HepG2 (cell line): ENCODE measurements at regions not wholly inside any gene's neighbourhood (a gene's known extent, or its start where the extent isn't known, plus 50 kb on each side); places are given as distances from the start of the nearest gene placed in this dataset.

Experiments used
- ATAC-seq: fragments of 200-7000 bp; cut with Tn5 transposase; 3 replicates; pipeline ENCODE4 v1.9.1; 2020; ENCODE audit warnings: mild to moderate bottlenecking, moderate library complexity
- BruUV-seq: library from RNA; stranded (reverse); fragments of 400-500 nt; replicated peaks from 2 replicates; lab custom pipeline; 2021; lab: Mats Ljungman, UMichigan
- CTCF ChIA-PET: fragments of 300-600 bp; formaldehyde crosslinking; extraction: SDS; loops from one replicate; lab custom pipeline; 2021; ENCODE audit warnings: low total read pairs, inconsistent platforms, low intra/inter-chr PET ratio; lab: Yijun Ruan, JAX
- POLR2A ChIA-PET: fragments of 350-600 bp; sonication (Branson Sonifier 250); formaldehyde crosslinking; loops from one replicate; lab custom pipeline; 2020; ENCODE audit warnings: antibody characterized with exemption, inconsistent platforms; lab: Yijun Ruan, JAX
- DNase-seq: peaks from one replicate; pipeline ENCODE4 v3.0.0-alpha.2; 2015; ENCODE audit warnings: low spot score
- FAIRE-seq: peaks from 3 replicates; lab custom pipeline; 2011; peaks lifted over from hg19 to GRCh38; lab: Jason Lieb, UNC
- H2AFZ ChIP-seq: one replicate; pipeline ENCODE4 v1.6.1; 2011; ENCODE audit warnings: low read length, inconsistent platforms
- H3K27ac ChIP-seq: fragments of 300-600 bp; 3 replicates; pipeline ENCODE4 v1.8.0; 2011; ENCODE audit warnings: mixed run types, mild to moderate bottlenecking, mixed read lengths, low read length, inconsistent platforms; ENCODE audit not compliant: insufficient read depth; ENCODE audit errors: extremely low read length
- H3K27me3 ChIP-seq, 2 experiments: fragments of 200-600 bp in 1 of 2; 2 replicates in 1 of 2; 3 replicates in 1 of 2; pipeline versions ENCODE4 v1.6.0 to v1.8.0; 2011; ENCODE audit warnings: low read length in 2 of 2, mild to moderate bottlenecking in 2 of 2, moderate library complexity in 2 of 2, inconsistent platforms in 1 of 2; ENCODE audit not compliant: insufficient read depth in 2 of 2, control insufficient read depth in 1 of 2
- H3K36me3 ChIP-seq, 2 experiments: fragments of 200-600 bp in 1 of 2; replicated peaks in 1 of 2; 2 replicates in 1 of 2; 3 replicates in 1 of 2; pipeline versions ENCODE4 v1.5.1 to v1.8.0; 2011; ENCODE audit warnings: low read length in 2 of 2, inconsistent platforms in 1 of 2; ENCODE audit not compliant: insufficient read depth in 2 of 2, control insufficient read depth in 1 of 2
- H3K4me1 ChIP-seq: 2 replicates; pipeline ENCODE4 v1.5.1; 2012; ENCODE audit warnings: low read length, inconsistent platforms; ENCODE audit not compliant: insufficient read depth
- H3K4me2 ChIP-seq: 2 replicates; pipeline ENCODE4 v1.6.0; 2011; ENCODE audit warnings: low read depth, low read length, inconsistent platforms
- H3K4me3 ChIP-seq, 3 experiments: fragments of 200-600 bp in 1 of 3; sonication (generic), shearing (Covaris generic) in 1 of 3; replicated peaks in 1 of 3; 2 replicates each; pipeline ENCODE4 v1.5.1; 2011 to 2016; ENCODE audit warnings: low read length in 3 of 3, inconsistent platforms in 2 of 3, low read depth in 2 of 3, mild to moderate bottlenecking in 2 of 3, control low read depth in 1 of 3, mixed read lengths in 1 of 3; ENCODE audit not compliant: insufficient read depth in 1 of 3
- H3K79me2 ChIP-seq: one replicate; pipeline ENCODE4 v1.6.1; 2011; ENCODE audit warnings: low read length, inconsistent platforms; ENCODE audit not compliant: insufficient read depth
- H3K9ac ChIP-seq: 2 replicates; pipeline ENCODE4 v1.6.0; 2011; ENCODE audit warnings: mild to moderate bottlenecking, low read depth, low read length, inconsistent platforms; ENCODE audit not compliant: insufficient read depth
- H3K9me3 ChIP-seq: 2 replicates; pipeline ENCODE4 v1.5.1; 2012; ENCODE audit warnings: mild to moderate bottlenecking, low read length
- H4K20me1 ChIP-seq: 2 replicates; pipeline ENCODE4 v1.6.0; 2011; ENCODE audit warnings: inconsistent platforms, mild to moderate bottlenecking, low read length, moderate library complexity; ENCODE audit not compliant: insufficient read depth
- MAFK ChIP-seq, 2 experiments: IDR thresholded peaks in 1 of 2; conservative IDR thresholded peaks in 1 of 2; 2 replicates each; pipeline ENCODE4 v1.6.1; 2011; ENCODE audit warnings: improper control_type of control experiment in 2 of 2, low read length in 2 of 2
- NFE2L1 ChIP-seq: sonication (generic); formaldehyde crosslinking; IDR thresholded peaks from 2 replicates; pipeline ENCODE4 v1.4.0; 2020; ENCODE audit warnings: missing genetic modification reagents, mild to moderate bottlenecking, borderline replicate concordance
- RARG ChIP-seq: sonication (generic); formaldehyde crosslinking; IDR thresholded peaks from 2 replicates; pipeline ENCODE4 v1.4.0; 2020; ENCODE audit warnings: low read depth, mild to moderate bottlenecking, missing genetic modification reagents
- ZFP62 ChIP-seq: sonication (generic); formaldehyde crosslinking; IDR thresholded peaks from 2 replicates; pipeline ENCODE4 v1.4.0; 2020; ENCODE audit warnings: missing genetic modification reagents
- ZNF335 ChIP-seq: sonication (generic); formaldehyde crosslinking; IDR thresholded peaks from 2 replicates; pipeline ENCODE4 v1.4.0; 2020; ENCODE audit warnings: missing genetic modification reagents
- ZNF34 ChIP-seq: sonication (generic); formaldehyde crosslinking; IDR thresholded peaks from 2 replicates; pipeline ENCODE4 v1.4.0; 2020; ENCODE audit warnings: mild to moderate bottlenecking, missing genetic modification reagents, borderline replicate concordance
- ZSCAN22 ChIP-seq: sonication (generic); formaldehyde crosslinking; IDR thresholded peaks from 2 replicates; pipeline ENCODE4 v1.4.0; 2020; ENCODE audit warnings: mild to moderate bottlenecking, missing genetic modification reagents
- WGBS: methylation state at CpG from one replicate; pipeline ENCODE4 v1.1.6; 2017; ENCODE audit warnings: low lambda C conversion rate; 5-methylcytosine and 5-hydroxymethylcytosine counted together
- in situ Hi-C: cut with HindIII; loops from 2 replicates; pipeline ENCODE4 v1.10.0; 2017; ENCODE audit warnings: low pct_unique_long_range_greater_than_20kb; ENCODE audit not compliant: extremely low pct_ligation_motif_present
- intact Hi-C: fragments of 100-400 bp; cut with micrococcal nuclease; formaldehyde crosslinking; loops from one replicate; pipeline ENCODE4 v1.10.0; 2022; ENCODE audit not compliant: unreplicated experiment
- TF ChIP-seq, protein P1 (sequence below): fragments of 450-650 bp; IDR thresholded peaks from 2 replicates; pipeline ENCODE4 v1.6.1; 2017
- TF ChIP-seq, protein P2 (sequence below): sonication (generic); formaldehyde crosslinking; IDR thresholded peaks from 2 replicates; pipeline ENCODE4 v1.4.0; 2020; ENCODE audit warnings: missing genetic modification reagents
- TF ChIP-seq, protein P3 (sequence below): sonication (generic); formaldehyde crosslinking; IDR thresholded peaks from 2 replicates; pipeline ENCODE4 v1.4.0; 2020; ENCODE audit warnings: missing genetic modification reagents, borderline replicate concordance
- TF ChIP-seq, protein P4 (sequence below): IDR thresholded peaks from 2 replicates; pipeline ENCODE4 v1.6.1; 2016; ENCODE audit warnings: missing compliant biosample characterization, missing genetic modification reagents, borderline replicate concordance
- TF ChIP-seq, protein P5 (sequence below): IDR thresholded peaks from 2 replicates; pipeline ENCODE4 v1.6.1; 2016; ENCODE audit warnings: low read depth, missing genetic modification reagents, missing compliant biosample characterization
- TF ChIP-seq, protein P6 (sequence below): sonication (generic); formaldehyde crosslinking; IDR thresholded peaks from 2 replicates; pipeline ENCODE4 v1.4.0; 2020; ENCODE audit warnings: missing genetic modification reagents

DNA sequence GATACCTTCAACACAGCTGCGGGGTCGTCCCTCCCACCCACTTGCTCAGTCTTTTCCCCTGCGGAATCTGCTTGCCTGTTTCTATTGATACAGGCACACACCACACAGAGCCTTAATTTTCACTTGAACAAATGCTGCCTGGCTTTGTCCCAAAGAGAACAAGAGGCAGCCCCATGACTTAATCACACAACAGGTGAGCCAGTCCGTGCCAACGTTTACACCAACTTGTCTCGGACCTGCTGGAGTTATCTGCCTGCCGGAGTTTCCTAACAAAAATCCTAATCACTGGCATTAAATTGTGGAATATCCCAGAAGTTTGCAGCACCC, 186.8 kb upstream of the RREB1 start:
- no peak overlapping the region for H2AFZ ChIP-seq
- WGBS: 33% methylated on average over 7 of the region's 7 CpGs
- no peaks in the 10 kb centered on the region for H3K9me3 ChIP-seq
- in situ Hi-C loops: no loop called here
- no peak for DNase-seq
- no peaks in the 10 kb centered on the region for H3K36me3 ChIP-seq
- ChIA-PET POLR2A (no interaction called here), CTCF (no interaction called here)
- no peak overlapping the region for H3K27ac ChIP-seq
- H3K4me2 ChIP-seq: no peak overlapping the region
- intact Hi-C loops: no loop called here
- peaks cover 7% of the 10 kb centered on the region for H3K4me1 ChIP-seq
- H3K79me2 ChIP-seq: no peaks in the 10 kb centered on the region
- no TSS peak for BruUV-seq
- H3K27me3 ChIP-seq: peaks cover 0 to 11% of the 10 kb centered on the region in 2 experiments; a peak in 2 of 5 replicates
- no peak for FAIRE-seq
- H4K20me1 ChIP-seq: no peaks in the 10 kb centered on the region
- H3K4me3 ChIP-seq: no peak overlapping the region
- H3K9ac ChIP-seq: no peak overlapping the region
- ATAC-seq: no peak
- TF ChIP-seq ZFP62 (CRISPR knock-in tag) (no peak), ZSCAN22 (CRISPR knock-in tag) (no peak), ZNF335 (CRISPR knock-in tag) (no peak), NFE2L1 (no peak), ZNF34 (CRISPR knock-in tag) (no peak), RARG (CRISPR knock-in tag) (no peak), MAFK (conservative IDR thresholded peaks at IDR 0.05 in 1 of 2, IDR thresholded peaks at IDR 0.05 in 1 of 2; ENCODE audit: low read length in 2 of 2) (no peak)
- TF ChIP-seq, protein P1, sequence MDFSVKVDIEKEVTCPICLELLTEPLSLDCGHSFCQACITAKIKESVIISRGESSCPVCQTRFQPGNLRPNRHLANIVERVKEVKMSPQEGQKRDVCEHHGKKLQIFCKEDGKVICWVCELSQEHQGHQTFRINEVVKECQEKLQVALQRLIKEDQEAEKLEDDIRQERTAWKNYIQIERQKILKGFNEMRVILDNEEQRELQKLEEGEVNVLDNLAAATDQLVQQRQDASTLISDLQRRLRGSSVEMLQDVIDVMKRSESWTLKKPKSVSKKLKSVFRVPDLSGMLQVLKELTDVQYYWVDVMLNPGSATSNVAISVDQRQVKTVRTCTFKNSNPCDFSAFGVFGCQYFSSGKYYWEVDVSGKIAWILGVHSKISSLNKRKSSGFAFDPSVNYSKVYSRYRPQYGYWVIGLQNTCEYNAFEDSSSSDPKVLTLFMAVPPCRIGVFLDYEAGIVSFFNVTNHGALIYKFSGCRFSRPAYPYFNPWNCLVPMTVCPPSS: no peak
- TF ChIP-seq, protein P2, sequence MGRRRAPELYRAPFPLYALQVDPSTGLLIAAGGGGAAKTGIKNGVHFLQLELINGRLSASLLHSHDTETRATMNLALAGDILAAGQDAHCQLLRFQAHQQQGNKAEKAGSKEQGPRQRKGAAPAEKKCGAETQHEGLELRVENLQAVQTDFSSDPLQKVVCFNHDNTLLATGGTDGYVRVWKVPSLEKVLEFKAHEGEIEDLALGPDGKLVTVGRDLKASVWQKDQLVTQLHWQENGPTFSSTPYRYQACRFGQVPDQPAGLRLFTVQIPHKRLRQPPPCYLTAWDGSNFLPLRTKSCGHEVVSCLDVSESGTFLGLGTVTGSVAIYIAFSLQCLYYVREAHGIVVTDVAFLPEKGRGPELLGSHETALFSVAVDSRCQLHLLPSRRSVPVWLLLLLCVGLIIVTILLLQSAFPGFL (CRISPR knock-in tag): no peak
- TF ChIP-seq, protein P3, sequence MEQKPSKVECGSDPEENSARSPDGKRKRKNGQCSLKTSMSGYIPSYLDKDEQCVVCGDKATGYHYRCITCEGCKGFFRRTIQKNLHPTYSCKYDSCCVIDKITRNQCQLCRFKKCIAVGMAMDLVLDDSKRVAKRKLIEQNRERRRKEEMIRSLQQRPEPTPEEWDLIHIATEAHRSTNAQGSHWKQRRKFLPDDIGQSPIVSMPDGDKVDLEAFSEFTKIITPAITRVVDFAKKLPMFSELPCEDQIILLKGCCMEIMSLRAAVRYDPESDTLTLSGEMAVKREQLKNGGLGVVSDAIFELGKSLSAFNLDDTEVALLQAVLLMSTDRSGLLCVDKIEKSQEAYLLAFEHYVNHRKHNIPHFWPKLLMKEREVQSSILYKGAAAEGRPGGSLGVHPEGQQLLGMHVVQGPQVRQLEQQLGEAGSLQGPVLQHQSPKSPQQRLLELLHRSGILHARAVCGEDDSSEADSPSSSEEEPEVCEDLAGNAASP (CRISPR knock-in tag): no peak
- TF ChIP-seq, protein P4, sequence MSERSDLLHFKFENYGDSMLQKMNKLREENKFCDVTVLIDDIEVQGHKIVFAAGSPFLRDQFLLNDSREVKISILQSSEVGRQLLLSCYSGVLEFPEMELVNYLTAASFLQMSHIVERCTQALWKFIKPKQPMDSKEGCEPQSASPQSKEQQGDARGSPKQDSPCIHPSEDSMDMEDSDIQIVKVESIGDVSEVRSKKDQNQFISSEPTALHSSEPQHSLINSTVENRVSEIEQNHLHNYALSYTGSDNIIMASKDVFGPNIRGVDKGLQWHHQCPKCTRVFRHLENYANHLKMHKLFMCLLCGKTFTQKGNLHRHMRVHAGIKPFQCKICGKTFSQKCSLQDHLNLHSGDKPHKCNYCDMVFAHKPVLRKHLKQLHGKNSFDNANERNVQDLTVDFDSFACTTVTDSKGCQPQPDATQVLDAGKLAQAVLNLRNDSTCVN (CRISPR knock-in tag): no peak
- TF ChIP-seq, protein P5, sequence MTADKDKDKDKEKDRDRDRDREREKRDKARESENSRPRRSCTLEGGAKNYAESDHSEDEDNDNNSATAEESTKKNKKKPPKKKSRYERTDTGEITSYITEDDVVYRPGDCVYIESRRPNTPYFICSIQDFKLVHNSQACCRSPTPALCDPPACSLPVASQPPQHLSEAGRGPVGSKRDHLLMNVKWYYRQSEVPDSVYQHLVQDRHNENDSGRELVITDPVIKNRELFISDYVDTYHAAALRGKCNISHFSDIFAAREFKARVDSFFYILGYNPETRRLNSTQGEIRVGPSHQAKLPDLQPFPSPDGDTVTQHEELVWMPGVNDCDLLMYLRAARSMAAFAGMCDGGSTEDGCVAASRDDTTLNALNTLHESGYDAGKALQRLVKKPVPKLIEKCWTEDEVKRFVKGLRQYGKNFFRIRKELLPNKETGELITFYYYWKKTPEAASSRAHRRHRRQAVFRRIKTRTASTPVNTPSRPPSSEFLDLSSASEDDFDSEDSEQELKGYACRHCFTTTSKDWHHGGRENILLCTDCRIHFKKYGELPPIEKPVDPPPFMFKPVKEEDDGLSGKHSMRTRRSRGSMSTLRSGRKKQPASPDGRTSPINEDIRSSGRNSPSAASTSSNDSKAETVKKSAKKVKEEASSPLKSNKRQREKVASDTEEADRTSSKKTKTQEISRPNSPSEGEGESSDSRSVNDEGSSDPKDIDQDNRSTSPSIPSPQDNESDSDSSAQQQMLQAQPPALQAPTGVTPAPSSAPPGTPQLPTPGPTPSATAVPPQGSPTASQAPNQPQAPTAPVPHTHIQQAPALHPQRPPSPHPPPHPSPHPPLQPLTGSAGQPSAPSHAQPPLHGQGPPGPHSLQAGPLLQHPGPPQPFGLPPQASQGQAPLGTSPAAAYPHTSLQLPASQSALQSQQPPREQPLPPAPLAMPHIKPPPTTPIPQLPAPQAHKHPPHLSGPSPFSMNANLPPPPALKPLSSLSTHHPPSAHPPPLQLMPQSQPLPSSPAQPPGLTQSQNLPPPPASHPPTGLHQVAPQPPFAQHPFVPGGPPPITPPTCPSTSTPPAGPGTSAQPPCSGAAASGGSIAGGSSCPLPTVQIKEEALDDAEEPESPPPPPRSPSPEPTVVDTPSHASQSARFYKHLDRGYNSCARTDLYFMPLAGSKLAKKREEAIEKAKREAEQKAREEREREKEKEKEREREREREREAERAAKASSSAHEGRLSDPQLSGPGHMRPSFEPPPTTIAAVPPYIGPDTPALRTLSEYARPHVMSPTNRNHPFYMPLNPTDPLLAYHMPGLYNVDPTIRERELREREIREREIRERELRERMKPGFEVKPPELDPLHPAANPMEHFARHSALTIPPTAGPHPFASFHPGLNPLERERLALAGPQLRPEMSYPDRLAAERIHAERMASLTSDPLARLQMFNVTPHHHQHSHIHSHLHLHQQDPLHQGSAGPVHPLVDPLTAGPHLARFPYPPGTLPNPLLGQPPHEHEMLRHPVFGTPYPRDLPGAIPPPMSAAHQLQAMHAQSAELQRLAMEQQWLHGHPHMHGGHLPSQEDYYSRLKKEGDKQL (CRISPR knock-in tag): no peak
- TF ChIP-seq, protein P6, sequence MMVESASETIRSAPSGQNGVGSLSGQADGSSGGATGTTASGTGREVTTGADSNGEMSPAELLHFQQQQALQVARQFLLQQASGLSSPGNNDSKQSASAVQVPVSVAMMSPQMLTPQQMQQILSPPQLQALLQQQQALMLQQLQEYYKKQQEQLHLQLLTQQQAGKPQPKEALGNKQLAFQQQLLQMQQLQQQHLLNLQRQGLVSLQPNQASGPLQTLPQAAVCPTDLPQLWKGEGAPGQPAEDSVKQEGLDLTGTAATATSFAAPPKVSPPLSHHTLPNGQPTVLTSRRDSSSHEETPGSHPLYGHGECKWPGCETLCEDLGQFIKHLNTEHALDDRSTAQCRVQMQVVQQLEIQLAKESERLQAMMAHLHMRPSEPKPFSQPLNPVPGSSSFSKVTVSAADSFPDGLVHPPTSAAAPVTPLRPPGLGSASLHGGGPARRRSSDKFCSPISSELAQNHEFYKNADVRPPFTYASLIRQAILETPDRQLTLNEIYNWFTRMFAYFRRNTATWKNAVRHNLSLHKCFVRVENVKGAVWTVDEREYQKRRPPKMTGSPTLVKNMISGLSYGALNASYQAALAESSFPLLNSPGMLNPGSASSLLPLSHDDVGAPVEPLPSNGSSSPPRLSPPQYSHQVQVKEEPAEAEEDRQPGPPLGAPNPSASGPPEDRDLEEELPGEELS (CRISPR knock-in tag): no peak
